GM18511 (cell line): ENCODE measurements at regions not wholly inside any gene's neighbourhood (a gene's known extent, or its start where the extent isn't known, plus 50 kb on each side); places are given as distances from the start of the nearest gene placed in this dataset.

ENCODE experiments used
- ATAC-seq: cut with Tn5 transposase; IDR thresholded peaks from one replicate; pipeline ENCODE4 v1.9.1; 2021; ENCODE audit warnings: mild to moderate bottlenecking, moderate library complexity; ENCODE audit not compliant: unreplicated experiment

GRCh38 chr17:77494664-77495435 is 354.1 kb downstream of the SEC14L1 start:
- no peak for ATAC-seq

GRCh38 chr17:77495575-77495974 is 354.8 kb downstream of the SEC14L1 start:
- ATAC-seq, result no peak

GRCh38 chr17:77496401-77496801 is 355.6 kb downstream of the SEC14L1 start:
- ATAC-seq, result no peak

GRCh38 chr17:77496831-77497577 is 356.2 kb downstream of the SEC14L1 start:
- ATAC-seq, result no peak

GRCh38 chr17:77497578-77497934 is 356.8 kb downstream of the SEC14L1 start:
- no peak for ATAC-seq

- ATAC-seq, result no peak
Measured at GRCh38 chr17:77498091-77498741, 357.4 kb downstream of the SEC14L1 start.

GRCh38 chr17:77498791-77499698 is 358.3 kb downstream of the SEC14L1 start:
- ATAC-seq, result no peak

- no peak for ATAC-seq
Measured at GRCh38 chr17:77499699-77500435, 359.1 kb downstream of the SEC14L1 start.

- no peak for ATAC-seq
Measured at GRCh38 chr17:77501101-77501566, 360.4 kb downstream of the SEC14L1 start.

GRCh38 chr17:77501751-77502625 is 361.2 kb downstream of the SEC14L1 start:
- ATAC-seq, result no peak

GRCh38 chr17:77502626-77503292 is 362.0 kb downstream of the SEC14L1 start:
- no peak for ATAC-seq

- ATAC-seq, result no peak
Measured at GRCh38 chr17:77503293-77503655, 362.5 kb downstream of the SEC14L1 start.

- no peak for ATAC-seq
Measured at GRCh38 chr17:77503916-77504651, 363.3 kb downstream of the SEC14L1 start.

- ATAC-seq, result no peak
Measured at GRCh38 chr17:77504652-77505155, 363.9 kb downstream of the SEC14L1 start.

- ATAC-seq, result no peak
Measured at GRCh38 chr17:77505181-77505639, 364.4 kb downstream of the SEC14L1 start.

GRCh38 chr17:77506371-77506991 is 365.7 kb downstream of the SEC14L1 start:
- no peak for ATAC-seq
